GM03348 (cell line): ENCODE measurements at regions not wholly inside any gene's neighbourhood (a gene's known extent, or its start where the extent isn't known, plus 50 kb on each side); places are given as distances from the start of the nearest gene placed in this dataset.
"Not testable (repeated sequence)": the region's sequence is repeated elsewhere in the genome, so short reads cannot be mapped to it uniquely, and the experiment has no call there.

Source experiments
- DNase-seq: peaks from one replicate; pipeline ENCODE4 v3.0.0; 2012; ENCODE audit warnings: low spot score

- DNase-seq, result no peak
These were observed 1639.5 kb downstream of the SI start for GRCh38 chr3:163438760-163439159.

- no peak for DNase-seq
These were observed 1655.6 kb downstream of the SI start for GRCh38 chr3:163422671-163423070.

DNA sequence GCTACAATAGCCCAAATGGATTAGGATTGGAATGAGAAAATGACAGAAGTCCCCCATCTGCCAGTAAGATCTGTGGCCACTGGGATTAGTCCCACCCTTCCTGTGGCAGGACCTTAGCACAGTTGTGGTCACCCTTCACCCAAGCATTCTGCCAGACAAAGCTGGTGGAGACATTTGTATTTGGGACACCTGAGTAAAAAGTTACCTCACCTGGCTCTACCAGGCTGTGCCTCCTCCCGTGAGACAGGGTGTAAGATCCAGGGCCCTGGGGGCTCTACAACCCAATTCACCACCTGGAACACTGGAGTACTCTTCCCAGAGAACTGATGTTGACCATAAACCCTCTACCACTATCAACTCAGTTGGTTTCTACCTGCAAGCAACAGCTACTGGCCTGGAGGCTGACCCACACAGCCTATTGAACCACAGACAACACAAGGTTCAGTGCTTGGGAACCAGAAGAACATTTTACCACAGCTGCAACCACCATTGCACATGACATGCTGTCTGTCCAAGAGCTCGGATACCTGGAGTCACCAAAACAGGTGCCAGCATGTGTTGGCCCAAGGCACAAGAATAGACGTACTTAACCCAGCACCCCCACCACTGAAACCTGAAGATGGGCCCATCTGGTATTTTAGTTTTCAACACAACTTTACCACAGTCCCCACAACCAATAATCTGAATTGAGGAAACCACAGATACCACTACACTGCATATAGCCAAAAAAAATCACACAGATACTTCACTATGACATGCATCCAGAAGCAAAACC is 1686.7 kb downstream of the SI start:
- no peak for DNase-seq

DNA sequence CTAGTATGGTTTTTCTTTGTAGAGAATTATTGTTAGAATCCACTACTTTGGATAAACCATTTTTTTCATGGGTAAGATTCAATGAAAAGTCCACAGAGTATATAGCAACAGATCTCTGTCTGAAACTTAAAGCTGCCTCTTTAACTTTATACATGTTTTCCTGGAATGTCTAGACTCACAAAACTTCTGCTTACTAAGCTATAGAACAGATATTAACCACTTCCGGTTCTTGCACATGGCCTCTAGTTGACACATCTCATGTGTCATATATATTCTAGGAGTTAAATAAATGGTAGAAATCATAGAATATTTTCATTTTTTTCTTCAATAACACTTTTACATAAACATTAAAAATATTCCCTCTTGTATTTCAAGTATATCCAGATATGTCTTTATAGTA is 1693.9 kb downstream of the SI start:
- DNase-seq, result no peak

- DNase-seq, result no peak
These were observed 1696.1 kb downstream of the SI start for GRCh38 chr3:163382183-163382582.

DNA sequence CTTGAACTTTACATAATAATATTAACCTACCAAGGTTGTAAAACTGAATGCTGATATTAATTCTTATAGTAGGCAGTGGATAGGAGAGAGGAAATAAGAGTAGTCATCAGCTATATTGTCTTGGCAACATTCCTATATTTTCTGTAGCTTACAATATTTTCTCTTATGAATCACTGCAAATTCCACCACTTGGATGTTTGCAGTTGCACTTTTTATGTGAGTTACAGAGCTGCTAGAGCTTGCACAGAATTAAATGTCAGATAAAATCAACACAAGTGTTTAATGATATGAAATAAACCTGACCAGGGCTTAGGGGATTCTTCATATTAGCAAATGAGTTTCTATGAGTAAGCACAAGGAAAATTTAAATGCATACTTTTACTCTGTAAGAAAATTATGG is 1710.1 kb downstream of the SI start:
- DNase-seq, result no peak

- no peak for DNase-seq
These were observed 1713.6 kb downstream of the SI start for GRCh38 chr3:163364717-163365116.

GRCh38 chr3:163362151-163362550 is 1716.1 kb downstream of the SI start:
- DNase-seq, result no peak

- DNase-seq, result not testable (repeated sequence)
These were observed 1716.9 kb downstream of the SI start for GRCh38 chr3:163361357-163361878.

- DNase-seq, result no peak
These were observed 1730.4 kb downstream of the SI start for GRCh38 chr3:163347944-163348343.

DNA sequence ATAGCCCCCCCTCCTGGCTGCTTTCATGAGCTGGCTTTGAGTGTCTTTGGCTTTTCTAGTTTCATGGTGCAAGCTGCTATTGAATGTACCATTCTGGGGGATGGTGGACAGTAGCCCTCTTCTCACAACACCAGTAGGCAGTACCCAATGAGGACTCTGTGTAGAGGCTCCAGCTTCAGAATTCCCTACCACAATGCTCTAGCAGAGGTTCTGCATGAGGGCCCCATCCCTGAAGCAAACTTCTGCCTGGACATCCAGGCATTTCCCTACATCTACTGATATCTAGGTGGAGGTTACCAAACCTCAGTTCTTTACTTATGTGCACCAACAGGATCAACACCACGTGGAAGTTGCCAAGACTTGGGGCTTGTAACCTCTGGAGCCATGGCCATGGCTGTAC is 1742.9 kb downstream of the SI start:
- no peak for DNase-seq

GRCh38 chr3:163328680-163329079 is 1749.6 kb downstream of the SI start:
- no peak for DNase-seq

- no peak for DNase-seq
These were observed 1751.2 kb downstream of the SI start for GRCh38 chr3:163327086-163327485.

DNA sequence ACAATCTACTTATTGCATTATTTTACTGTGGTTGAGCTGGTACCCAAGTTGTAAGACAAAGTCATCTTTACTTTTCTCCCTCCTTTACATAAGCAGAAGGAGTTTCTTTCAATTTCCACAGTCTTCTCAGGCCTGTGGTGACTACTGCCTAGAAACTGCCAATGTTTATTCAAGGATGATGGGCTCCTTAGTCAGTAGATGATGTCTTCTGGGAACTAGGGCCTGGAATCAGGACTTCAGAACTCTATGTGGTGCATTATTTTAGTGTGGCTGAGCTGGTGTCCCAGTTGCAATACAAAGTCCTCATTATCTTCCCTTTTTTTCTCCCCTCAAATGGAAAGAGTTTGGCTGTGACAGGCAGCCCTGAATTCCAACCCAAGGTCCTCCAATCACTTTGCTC is 1762.5 kb downstream of the SI start:
- no peak for DNase-seq

GRCh38 chr3:163306405-163306804 is 1771.9 kb downstream of the SI start:
- no peak for DNase-seq

DNA sequence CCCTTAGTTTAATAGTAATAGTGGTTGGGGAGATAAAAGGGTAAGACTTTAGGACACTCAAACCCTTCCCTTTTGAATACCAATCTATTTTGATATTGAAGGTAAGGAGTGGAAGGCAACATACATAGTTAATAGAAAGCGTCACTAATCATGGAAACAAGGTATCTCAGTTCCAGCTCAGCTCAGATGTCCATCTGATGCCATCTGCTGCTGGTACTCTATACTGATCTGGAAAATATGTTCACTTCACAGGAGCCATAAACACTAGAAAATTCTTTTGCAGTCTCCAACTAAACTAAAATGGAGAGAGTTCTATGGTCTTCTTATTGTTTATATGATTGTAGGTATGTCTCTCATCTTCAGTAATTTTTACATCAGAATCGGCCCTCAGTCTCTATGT is 1777.1 kb downstream of the OTOL1 start:
- no peak for DNase-seq

GRCh38 chr3:163266731-163267130 is 1770.1 kb downstream of the OTOL1 start:
- DNase-seq, result no peak

- no peak for DNase-seq
These were observed 1765.0 kb downstream of the OTOL1 start for GRCh38 chr3:163261618-163262017.

- DNase-seq, result no peak
These were observed 1764.4 kb downstream of the OTOL1 start for GRCh38 chr3:163261056-163261455.

DNA sequence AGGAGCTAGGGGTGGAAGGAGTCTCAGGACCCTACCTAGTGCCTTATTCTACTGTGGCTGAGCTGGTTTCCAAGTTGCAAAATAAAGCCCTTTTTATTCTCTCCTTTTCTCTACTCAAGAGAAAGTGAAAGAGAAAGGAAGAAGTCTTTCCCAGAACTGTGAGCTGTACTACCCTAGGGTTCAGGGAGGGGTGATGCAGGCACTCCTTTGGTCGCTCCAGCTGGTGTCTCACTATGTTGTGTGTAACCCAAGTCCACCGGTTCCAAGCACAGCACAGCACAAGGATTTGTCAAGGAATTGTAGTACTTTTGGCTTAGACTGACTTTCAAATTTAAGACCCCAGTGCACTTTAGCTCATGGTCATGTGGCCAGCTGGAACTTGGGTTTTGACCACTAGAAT is 1721.7 kb downstream of the OTOL1 start:
- DNase-seq, result no peak

GRCh38 chr3:163213838-163214237 is 1717.2 kb downstream of the OTOL1 start:
- DNase-seq, result no peak

DNA sequence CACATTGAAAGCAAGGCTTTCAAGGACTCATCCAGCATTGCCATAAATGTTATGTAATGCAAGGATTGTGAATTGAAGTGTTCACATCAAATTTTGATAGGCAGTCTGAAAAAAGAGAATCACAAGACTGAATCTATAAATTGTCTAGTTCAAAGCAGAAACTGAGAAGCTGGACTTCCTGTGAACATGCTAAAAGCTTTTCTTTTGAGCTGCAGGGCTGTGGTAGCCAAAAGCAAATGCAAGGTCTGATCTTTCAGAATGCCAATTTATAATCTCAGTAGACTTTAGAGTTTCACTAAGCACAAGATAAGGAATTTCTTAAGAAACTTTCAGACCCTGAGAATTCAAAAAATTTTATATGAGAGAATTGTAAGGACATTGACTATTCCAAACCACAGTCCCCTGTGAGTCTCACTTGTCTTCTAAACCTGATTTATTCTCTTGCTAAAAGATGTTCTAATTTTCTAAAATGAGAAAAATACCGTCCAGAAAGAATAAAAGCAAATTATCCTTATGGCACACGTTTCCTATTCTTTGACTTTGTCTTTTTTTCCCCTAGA is 1700.3 kb downstream of the OTOL1 start:
- no peak for DNase-seq

- no peak for DNase-seq
These were observed 1699.6 kb downstream of the OTOL1 start for GRCh38 chr3:163196245-163196644.
